Fibroblast of skin of right quadriceps (primary cell): ENCODE measurements at regions not wholly inside any gene's neighbourhood (a gene's known extent, or its start where the extent isn't known, plus 50 kb on each side); places are given as distances from the start of the nearest gene placed in this dataset.
"Not testable (repeated sequence)": the region's sequence is repeated elsewhere in the genome, so short reads cannot be mapped to it uniquely, and the experiment has no call there.

ENCODE experiments used
- DNase-seq: peaks from one replicate; pipeline ENCODE4 v3.0.0-alpha.2; 2013

- no peak for DNase-seq
Observed at GRCh38 chr13:71382285-71382684, 484.7 kb downstream of the DACH1 start.

GRCh38 chr13:71380191-71380590, 486.8 kb downstream of the DACH1 start:
- no peak for DNase-seq

- DNase-seq, result no peak
Observed at GRCh38 chr13:71378961-71379905, 487.8 kb downstream of the DACH1 start.

GRCh38 chr13:71374471-71375049, 492.4 kb downstream of the DACH1 start:
- no peak for DNase-seq

GRCh38 chr13:71368336-71368735, 498.7 kb downstream of the DACH1 start:
- no peak for DNase-seq

- no peak for DNase-seq
Observed at GRCh38 chr13:71360041-71360440, 507.0 kb downstream of the DACH1 start.

- no peak for DNase-seq
Observed at GRCh38 chr13:71359641-71360040, 507.4 kb downstream of the DACH1 start.

- DNase-seq, result no peak
Observed at GRCh38 chr13:71358218-71358617, 508.8 kb downstream of the DACH1 start.

GRCh38 chr13:71355010-71355409, 512.0 kb downstream of the DACH1 start:
- DNase-seq, result no peak

GRCh38 chr13:71350886-71351285, 516.1 kb downstream of the DACH1 start:
- no peak for DNase-seq

- not testable (repeated sequence) for DNase-seq
Observed at GRCh38 chr13:71345856-71346255, 521.1 kb downstream of the DACH1 start.

GRCh38 chr13:71339736-71340135, 527.3 kb downstream of the DACH1 start:
- no peak for DNase-seq

- DNase-seq, result no peak
Observed at GRCh38 chr13:71339005-71339404, 528.0 kb downstream of the DACH1 start.

GRCh38 chr13:71338070-71338469, 528.9 kb downstream of the DACH1 start:
- DNase-seq, result no peak

GRCh38 chr13:71327266-71327665, 539.7 kb downstream of the DACH1 start:
- no peak for DNase-seq

GRCh38 chr13:71325556-71325955, 541.4 kb downstream of the DACH1 start:
- no peak for DNase-seq

- no peak for DNase-seq
Observed at GRCh38 chr13:71323266-71323665, 543.7 kb downstream of the DACH1 start.

GRCh38 chr13:71320452-71320851, 546.6 kb downstream of the DACH1 start:
- peak; percentile 23 for DNase-seq

GRCh38 chr13:71316792-71317363, 550.1 kb downstream of the DACH1 start:
- no peak for DNase-seq

- DNase-seq, result no peak
Observed at GRCh38 chr13:71312923-71313322, 554.1 kb downstream of the DACH1 start.

- no peak for DNase-seq
Observed at GRCh38 chr13:71309905-71310304, 557.1 kb downstream of the DACH1 start.

- no peak for DNase-seq
Observed at GRCh38 chr13:71306821-71307220, 560.2 kb downstream of the DACH1 start.

- no peak for DNase-seq
Observed at GRCh38 chr13:71304861-71305260, 562.1 kb downstream of the DACH1 start.

- DNase-seq, result no peak
Observed at GRCh38 chr13:71303144-71303543, 563.9 kb downstream of the DACH1 start.
